Hematopoietic multipotent progenitor cell treated with erythropoietin and hydrocortisone succinate and interleukin-3 and kit ligand, for 15 days (in vitro differentiated cells): ENCODE measurements at regions not wholly inside any gene's neighbourhood (a gene's known extent, or its start where the extent isn't known, plus 50 kb on each side); places are given as distances from the start of the nearest gene placed in this dataset.
"Not testable (repeated sequence)": the region's sequence is repeated elsewhere in the genome, so short reads cannot be mapped to it uniquely, and the experiment has no call there.

ENCODE experiments used
- DNase-seq: peaks from one replicate; pipeline ENCODE4 v3.0.0-alpha.2; 2015; ENCODE audit warnings: low spot score

- DNase-seq: no peak
These were observed 273.8 kb downstream of the RPS6KC1 start for GRCh38 chr1:213324859-213325258.

- no peak for DNase-seq
These were observed 274.4 kb downstream of the RPS6KC1 start for GRCh38 chr1:213325482-213325881.

- DNase-seq: no peak
These were observed 275.4 kb downstream of the RPS6KC1 start for GRCh38 chr1:213326281-213327016.

- DNase-seq: no peak
These were observed 276.1 kb downstream of the RPS6KC1 start for GRCh38 chr1:213327017-213327667.

- no peak for DNase-seq
These were observed 278.5 kb downstream of the RPS6KC1 start for GRCh38 chr1:213329406-213330008.

GRCh38 chr1:213330281-213330680 is 279.2 kb downstream of the RPS6KC1 start:
- DNase-seq: no peak

GRCh38 chr1:213331631-213332175 is 280.7 kb downstream of the RPS6KC1 start:
- DNase-seq: no peak

- DNase-seq: no peak
These were observed 281.4 kb downstream of the RPS6KC1 start for GRCh38 chr1:213332491-213332890.

- DNase-seq: no peak
These were observed 282.1 kb downstream of the RPS6KC1 start for GRCh38 chr1:213333121-213333520.

- DNase-seq: no peak
These were observed 284.0 kb downstream of the RPS6KC1 start for GRCh38 chr1:213335084-213335483.

GRCh38 chr1:213337025-213337678 is 286.1 kb downstream of the RPS6KC1 start:
- no peak for DNase-seq

- no peak for DNase-seq
These were observed 289.6 kb downstream of the RPS6KC1 start for GRCh38 chr1:213340593-213340992.

- no peak for DNase-seq
These were observed 294.6 kb downstream of the RPS6KC1 start for GRCh38 chr1:213345621-213346020.

GRCh38 chr1:213357403-213357802 is 306.4 kb downstream of the RPS6KC1 start:
- DNase-seq: no peak

GRCh38 chr1:213358368-213358767 is 307.3 kb downstream of the RPS6KC1 start:
- not testable (repeated sequence) for DNase-seq

GRCh38 chr1:213362598-213362997 is 311.6 kb downstream of the RPS6KC1 start:
- no peak for DNase-seq

- DNase-seq: no peak
These were observed 315.2 kb downstream of the RPS6KC1 start for GRCh38 chr1:213366141-213366831.

- DNase-seq: no peak
These were observed 318.4 kb downstream of the RPS6KC1 start for GRCh38 chr1:213369465-213369864.

GRCh38 chr1:213370523-213370922 is 319.5 kb downstream of the RPS6KC1 start:
- DNase-seq: no peak

- DNase-seq: no peak
These were observed 320.4 kb downstream of the RPS6KC1 start for GRCh38 chr1:213371525-213371846.

- no peak for DNase-seq
These were observed 321.0 kb downstream of the RPS6KC1 start for GRCh38 chr1:213371847-213372619.
